Tibial nerve (tissue), 4 donors: ENCODE measurements at regions not wholly inside any gene's neighbourhood (a gene's known extent, or its start where the extent isn't known, plus 50 kb on each side); places are given as distances from the start of the nearest gene placed in this dataset.

Experiments used
- DNase-seq, 2 donors: peaks; one replicate each; pipeline ENCODE4 v3.0.0-alpha.2; 2019; ENCODE audit warnings: low spot score in 2 of 2
- H3K27ac ChIP-seq, 4 donors: fragments of 200-600 bp; sonication (generic) in 3 of 4; one replicate each; pipeline ENCODE4 v1.5.1; 2017 to 2019; ENCODE audit warnings: mild to moderate bottlenecking in 1 of 4
- H3K27me3 ChIP-seq, 2 donors: fragments of 200-600 bp; sonication (generic) in 1 of 2; one replicate each; pipeline versions ENCODE4 v1.5.1 to v1.6.0; 2017 to 2019
- H3K36me3 ChIP-seq, 3 donors: fragments of 200-600 bp; sonication (generic); one replicate each; pipeline ENCODE4 v1.5.1; 2018 to 2019
- H3K4me1 ChIP-seq, 4 donors: fragments of 200-600 bp; sonication (generic) in 3 of 4; one replicate each; pipeline ENCODE4 v1.5.1; 2017 to 2019
- H3K4me3 ChIP-seq, 4 donors: fragments of 200-600 bp; sonication (generic) in 3 of 4; one replicate each; pipeline ENCODE4 v1.5.1; 2017 to 2019; ENCODE audit warnings: mild to moderate bottlenecking in 1 of 4, moderate library complexity in 1 of 4
- H3K9me3 ChIP-seq, 4 donors: fragments of 200-600 bp; sonication (generic) in 3 of 4; one replicate each; pipeline ENCODE4 v1.5.1; 2017 to 2019
- CTCF ChIP-seq, 5 experiments: fragments of 200-600 bp in 3 of 5; fragments of 450-650 bp in 2 of 5; sonication (generic) in 3 of 5; IDR thresholded peaks; one replicate each; pipeline ENCODE4 v1.5.1; 2016 to 2019; ENCODE audit warnings: antibody characterized with exemption in 5 of 5, mild to moderate bottlenecking in 3 of 5, moderate library complexity in 2 of 5
- EP300 ChIP-seq, 2 donors: sonication (generic); formaldehyde crosslinking; IDR thresholded peaks; one replicate each; pipeline ENCODE4 v1.6.1; 2017; ENCODE audit warnings: antibody characterized with exemption in 2 of 2, mild to moderate bottlenecking in 1 of 2
- POLR2A ChIP-seq, 2 donors: fragments of 450-650 bp; IDR thresholded peaks; one replicate each; pipeline ENCODE4 v1.6.1; 2017; ENCODE audit warnings: antibody characterized with exemption in 2 of 2, mild to moderate bottlenecking in 2 of 2, moderate library complexity in 2 of 2
- WGBS, 2 donors: methylation state at CpG; one replicate each; pipeline ENCODE4 v1.1.5; 2018; 5-methylcytosine and 5-hydroxymethylcytosine counted together

- Histone ChIP-seq H3K36me3 (no peaks in the 10 kb centered on the region), H3K27ac (no peak overlapping the region), H3K4me3 (no peak overlapping the region), H3K9me3 (peaks cover 0 to 11% (median 0%) of the 10 kb centered on the region in 4 donors), H3K27me3 (no peaks in the 10 kb centered on the region), H3K4me1 (no peaks in the 10 kb centered on the region)
- TF ChIP-seq EP300 (IDR thresholded peaks at IDR 0.05) (no peak), POLR2A (IDR thresholded peaks at IDR 0.05) (no peak), CTCF (IDR thresholded peaks at IDR 0.05) (no peak)
- no peak for DNase-seq
These were observed 630.7 kb upstream of the AUTS2 start for GRCh38 chr7:68967598-68967997.

GRCh38 chr7:68969571-68969970 lies 628.7 kb upstream of the AUTS2 start:
- Histone ChIP-seq H3K36me3 (no peaks in the 10 kb centered on the region), H3K9me3 (peaks cover 0 to 5% (median 0%) of the 10 kb centered on the region in 4 donors), H3K27ac (no peak overlapping the region), H3K27me3 (no peaks in the 10 kb centered on the region), H3K4me3 (no peak overlapping the region), H3K4me1 (no peaks in the 10 kb centered on the region)
- WGBS, 2 donors, result 88 to 91% methylated on average over 3 of the region's 3 CpGs
- TF ChIP-seq CTCF (IDR thresholded peaks at IDR 0.05) (no peak), EP300 (IDR thresholded peaks at IDR 0.05) (no peak), POLR2A (IDR thresholded peaks at IDR 0.05) (no peak)
- no peak for DNase-seq

GRCh38 chr7:68971634-68972340 lies 626.5 kb upstream of the AUTS2 start:
- Histone ChIP-seq H3K27me3 (no peaks in the 10 kb centered on the region), H3K4me1 (peaks cover 0 to 2% (median 0%) of the 10 kb centered on the region in 4 donors), H3K27ac (no peak overlapping the region), H3K4me3 (no peak overlapping the region), H3K9me3 (peaks cover 0 to 5% (median 0%) of the 10 kb centered on the region in 4 donors), H3K36me3 (no peaks in the 10 kb centered on the region)
- 64% methylated on average over 6 of the region's 6 CpGs for WGBS, 2 donors
- no peak for DNase-seq
- TF ChIP-seq POLR2A (IDR thresholded peaks at IDR 0.05) (no peak), EP300 (IDR thresholded peaks at IDR 0.05) (no peak), CTCF (IDR thresholded peaks at IDR 0.05) (no peak)

- DNase-seq, result peak in 1 of 2 donors; percentile 21
- H3K36me3 ChIP-seq, result no peaks in the 10 kb centered on the region
- no peak overlapping the region for H3K4me3 ChIP-seq
- no peaks in the 10 kb centered on the region for H3K27me3 ChIP-seq
- H3K9me3 ChIP-seq, result no peaks in the 10 kb centered on the region
- 33 to 40% methylated on average over 14 of the region's 14 CpGs for WGBS, 2 donors
- H3K4me1 ChIP-seq, result peaks cover 0 to 14% (median 0%) of the 10 kb centered on the region in 4 donors
- peak overlapping the region in 1 of 4 donors; percentile 16 for H3K27ac ChIP-seq
- no peak for TF ChIP-seq POLR2A (IDR thresholded peaks at IDR 0.05)
- TF ChIP-seq CTCF (IDR thresholded peaks at IDR 0.05), result no peak
- TF ChIP-seq EP300 (IDR thresholded peaks at IDR 0.05), result no peak
These were observed 620.8 kb upstream of the AUTS2 start for GRCh38 chr7:68977385-68978055.

GRCh38 chr7:68978710-68979109 lies 619.6 kb upstream of the AUTS2 start:
- peaks cover 0 to 14% (median 0%) of the 10 kb centered on the region in 4 donors for H3K4me1 ChIP-seq
- H3K9me3 ChIP-seq, result no peaks in the 10 kb centered on the region
- no peaks in the 10 kb centered on the region for H3K27me3 ChIP-seq
- H3K27ac ChIP-seq, result no peak overlapping the region
- no peaks in the 10 kb centered on the region for H3K36me3 ChIP-seq
- TF ChIP-seq CTCF (IDR thresholded peaks at IDR 0.05) (no peak), EP300 (IDR thresholded peaks at IDR 0.05) (no peak), POLR2A (IDR thresholded peaks at IDR 0.05) (no peak)
- 95 to 98% methylated on average over 4 of the region's 4 CpGs for WGBS, 2 donors
- DNase-seq, result no peak
- no peak overlapping the region for H3K4me3 ChIP-seq
